CD14-positive monocyte (primary cell): ENCODE measurements at regions not wholly inside any gene's neighbourhood (a gene's known extent, or its start where the extent isn't known, plus 50 kb on each side); places are given as distances from the start of the nearest gene placed in this dataset.

ENCODE experiments used
- DNase-seq, 3 donors: peaks; one replicate each; pipeline ENCODE4 v3.0.0-alpha.2; 2011 to 2022
- H2AFZ ChIP-seq: 2 replicates; pipeline ENCODE4 v1.6.0; 2012; ENCODE audit warnings: mild to moderate bottlenecking, low read depth, low read length, inconsistent platforms; ENCODE audit not compliant: insufficient read depth, poor library complexity, severe bottlenecking
- H3K27ac ChIP-seq, 2 donors: 1 replicate in 1 of 2; 2 replicates in 1 of 2; pipeline ENCODE4 v1.5.1; 2012 to 2013; ENCODE audit warnings: low read length in 2 of 2, control low read depth in 1 of 2, inconsistent platforms in 1 of 2, low read depth in 1 of 2, mild to moderate bottlenecking in 1 of 2
- H3K27me3 ChIP-seq, 2 donors: one replicate each; pipeline versions ENCODE4 v1.6.0 to v1.6.1; 2011 to 2013; ENCODE audit warnings: low read length in 2 of 2; ENCODE audit not compliant: control insufficient read depth in 2 of 2, insufficient read depth in 2 of 2
- H3K36me3 ChIP-seq, 2 donors: replicated peaks in 1 of 2; 1 replicate in 1 of 2; 2 replicates in 1 of 2; pipeline versions ENCODE4 v1.5.1 to v1.6.1; 2012 to 2013; ENCODE audit warnings: low read length in 2 of 2, control low read depth in 1 of 2, inconsistent platforms in 1 of 2, mild to moderate bottlenecking in 1 of 2; ENCODE audit not compliant: insufficient read depth in 2 of 2, control insufficient read depth in 1 of 2
- H3K4me1 ChIP-seq, 2 donors: 1 replicate in 1 of 2; 2 replicates in 1 of 2; pipeline versions ENCODE4 v1.5.1 to v1.6.1; 2012 to 2013; ENCODE audit warnings: low read length in 2 of 2, control low read depth in 1 of 2, inconsistent platforms in 1 of 2, mild to moderate bottlenecking in 1 of 2, moderate library complexity in 1 of 2; ENCODE audit not compliant: insufficient read depth in 2 of 2, control insufficient read depth in 1 of 2
- H3K4me2 ChIP-seq: replicated peaks from 2 replicates; pipeline ENCODE3; 2012; ENCODE audit warnings: low read length, moderate library complexity, mild to moderate bottlenecking; ENCODE audit not compliant: poor library complexity, severe bottlenecking; ENCODE audit errors: extremely low read depth
- H3K4me3 ChIP-seq, 3 experiments: fragments of 200-600 bp in 1 of 3; sonication (generic) in 1 of 3; replicated peaks in 1 of 3; 1 replicate in 2 of 3; 2 replicates in 1 of 3; pipeline ENCODE4 v1.5.1; 2011 to 2013; ENCODE audit warnings: low read length in 3 of 3, mild to moderate bottlenecking in 3 of 3, control low read depth in 2 of 3, low read depth in 2 of 3, inconsistent platforms in 1 of 3, moderate library complexity in 1 of 3
- H3K79me2 ChIP-seq: 2 replicates; pipeline ENCODE4 v1.6.0; 2012; ENCODE audit warnings: mild to moderate bottlenecking, control low read depth, inconsistent platforms, low read length, moderate library complexity; ENCODE audit not compliant: insufficient read depth
- H3K9ac ChIP-seq: 2 replicates; pipeline ENCODE4 v1.6.0; 2017; ENCODE audit warnings: low read length, mild to moderate bottlenecking; ENCODE audit not compliant: insufficient read depth, poor library complexity, severe bottlenecking
- H3K9me3 ChIP-seq, 2 donors: replicated peaks in 1 of 2; 1 replicate in 1 of 2; 2 replicates in 1 of 2; pipeline versions ENCODE4 v1.5.1 to v1.6.1; 2012 to 2013; ENCODE audit warnings: low read length in 2 of 2, control low read depth in 1 of 2; ENCODE audit not compliant: control insufficient read depth in 1 of 2, insufficient read depth in 1 of 2
- H4K20me1 ChIP-seq: 2 replicates; pipeline ENCODE4 v1.6.0; 2012; ENCODE audit warnings: mild to moderate bottlenecking, low read length, control low read depth, moderate library complexity; ENCODE audit not compliant: insufficient read depth
- H3K27ac Mint-ChIP-seq, 7 donors: one replicate each; pipeline ENCODE4 v1.8.0; 2020; ENCODE audit warnings: mild to moderate bottlenecking in 7 of 7, mixed read lengths in 7 of 7, moderate library complexity in 6 of 7, inconsistent platforms in 2 of 7
- H3K27me3 Mint-ChIP-seq, 3 donors: one replicate each; pipeline ENCODE4 v1.8.0; 2021 to 2022; ENCODE audit warnings: low read depth in 3 of 3, mild to moderate bottlenecking in 3 of 3, mixed read lengths in 3 of 3, moderate library complexity in 3 of 3, inconsistent platforms in 1 of 3
- H3K36me3 Mint-ChIP-seq, 2 donors: one replicate each; pipeline ENCODE4 v1.8.0; 2020; ENCODE audit warnings: mixed read lengths in 2 of 2, inconsistent platforms in 1 of 2, mild to moderate bottlenecking in 1 of 2
- H3K4me1 Mint-ChIP-seq: one replicate; pipeline ENCODE4 v1.8.0; 2020; ENCODE audit warnings: mild to moderate bottlenecking, mixed read lengths
- H3K4me3 Mint-ChIP-seq, 2 donors: one replicate each; pipeline ENCODE4 v1.8.0; 2020; ENCODE audit warnings: mild to moderate bottlenecking in 2 of 2, mixed read lengths in 2 of 2, moderate library complexity in 1 of 2
- H3K9me3 Mint-ChIP-seq, 7 donors: one replicate each; pipeline ENCODE4 v1.8.0; 2020 to 2022; ENCODE audit warnings: mixed read lengths in 7 of 7, mild to moderate bottlenecking in 6 of 7, moderate library complexity in 6 of 7, inconsistent platforms in 2 of 7
- CTCF ChIP-seq: fragments of 200-600 bp; IDR thresholded peaks from one replicate; pipeline ENCODE4 v1.8.0; 2022; ENCODE audit warnings: antibody characterized with exemption, mild to moderate bottlenecking
- WGBS: methylation state at CpG from one replicate; pipeline ENCODE4 v1.1.5; 2013; ENCODE audit warnings: missing lambda C conversion rate; ENCODE audit not compliant: insufficient coverage; 5-methylcytosine and 5-hydroxymethylcytosine counted together
- intact Hi-C, 2 donors: fragments of 100-400 bp; cut with micrococcal nuclease; formaldehyde crosslinking; loops; one replicate each; pipeline versions ENCODE4 v1.15.0 to v1.15.1; 2023

- Histone ChIP-seq H3K79me2 (no peaks in the 10 kb centered on the region), H3K36me3 (no peaks in the 10 kb centered on the region), H3K27ac (no peak overlapping the region), H3K4me3 (no peak overlapping the region), H4K20me1 (no peaks in the 10 kb centered on the region), H3K27me3 (no peaks in the 10 kb centered on the region), H3K4me1 (no peaks in the 10 kb centered on the region), H3K9me3 (no peaks in the 10 kb centered on the region), H2AFZ (no peak overlapping the region), H3K9ac (no peak overlapping the region), H3K4me2 (no peak overlapping the region)
- H3K4me1 Mint-ChIP-seq: peaks cover 6% of the 10 kb centered on the region
- no peak for DNase-seq
- TF ChIP-seq CTCF: no peak
- WGBS: 100% methylated on average over 1 of the region's 2 CpGs
- H3K27me3 Mint-ChIP-seq: peaks cover 0 to 6% (median 2%) of the 10 kb centered on the region in 3 donors
- H3K4me3 Mint-ChIP-seq: no peak overlapping the region
- H3K36me3 Mint-ChIP-seq: no peaks in the 10 kb centered on the region
- no peak overlapping the region for H3K27ac Mint-ChIP-seq
- H3K9me3 Mint-ChIP-seq: peaks cover 0 to 2% (median 0%) of the 10 kb centered on the region in 7 donors
- intact Hi-C loops: no loop called here
These were observed 62.2 kb upstream of the PELI2 start for GRCh38 chr14:56056031-56056430.

GRCh38 chr14:56057071-56057741 lies 61.0 kb upstream of the PELI2 start:
- peaks cover 6% of the 10 kb centered on the region for H3K4me1 Mint-ChIP-seq
- Histone ChIP-seq H3K9ac (no peak overlapping the region), H3K9me3 (no peaks in the 10 kb centered on the region), H3K4me3 (no peak overlapping the region), H3K79me2 (no peaks in the 10 kb centered on the region), H3K27ac (no peak overlapping the region), H2AFZ (no peak overlapping the region), H3K36me3 (no peaks in the 10 kb centered on the region), H3K27me3 (no peaks in the 10 kb centered on the region), H4K20me1 (no peaks in the 10 kb centered on the region), H3K4me1 (no peaks in the 10 kb centered on the region), H3K4me2 (no peak overlapping the region)
- H3K9me3 Mint-ChIP-seq: peaks cover 0 to 2% (median 0%) of the 10 kb centered on the region in 7 donors
- no peak for TF ChIP-seq CTCF
- no peak overlapping the region for H3K27ac Mint-ChIP-seq
- no peaks in the 10 kb centered on the region for H3K36me3 Mint-ChIP-seq
- DNase-seq: no peak
- H3K27me3 Mint-ChIP-seq: peaks cover 0 to 6% (median 2%) of the 10 kb centered on the region in 3 donors
- H3K4me3 Mint-ChIP-seq: no peak overlapping the region
- intact Hi-C loops: no loop called here
- 75% methylated on average over 3 of the region's 5 CpGs for WGBS
